K562 (cell line): ENCODE measurements at regions not wholly inside any gene's neighbourhood (a gene's known extent, or its start where the extent isn't known, plus 50 kb on each side); places are given as distances from the start of the nearest gene placed in this dataset.

Experiments
- AFF1 ChIP-seq, 2 experiments: fragments of 450-650 bp; IDR thresholded peaks; 2 replicates each; pipeline ENCODE4 v1.6.1; 2018; ENCODE audit warnings: mild to moderate bottlenecking in 2 of 2, low read depth in 1 of 2; ENCODE audit not compliant: partially characterized antibody in 2 of 2
- ATF3 ChIP-seq, 2 experiments: fragments of 450-650 bp in 1 of 2; sonication (generic) in 1 of 2; formaldehyde crosslinking in 1 of 2; IDR thresholded peaks in 1 of 2; conservative IDR thresholded peaks in 1 of 2; 2 replicates each; pipeline versions ENCODE4 v1.6.1 to v1.8.1; 2016 to 2023; ENCODE audit warnings: mild to moderate bottlenecking in 2 of 2, moderate library complexity in 2 of 2, inconsistent platforms in 1 of 2, missing genetic modification reagents in 1 of 2
- CREB3L1 ChIP-seq: fragments of 450-650 bp; IDR thresholded peaks from 2 replicates; pipeline ENCODE4 v1.6.1; 2014; ENCODE audit warnings: low read depth, mild to moderate bottlenecking, moderate library complexity, borderline replicate concordance
- ELF1 ChIP-seq: fragments of 200-800 bp; sonication (Bioruptor generic); IDR thresholded peaks from 2 replicates; pipeline ENCODE4 v1.6.1; 2016; ENCODE audit warnings: missing genetic modification characterization, missing compliant biosample characterization
- ETV1 ChIP-seq: fragments of 450-650 bp; conservative IDR thresholded peaks from 2 replicates; pipeline ENCODE4 v1.6.1; 2016; ENCODE audit warnings: missing genetic modification characterization, control low read depth, low read depth, missing compliant biosample characterization
- FOXK2 ChIP-seq, 2 experiments: fragments of 450-650 bp; IDR thresholded peaks in 1 of 2; conservative IDR thresholded peaks in 1 of 2; 2 replicates each; pipeline ENCODE4 v1.6.1; 2016; ENCODE audit warnings: low read depth in 2 of 2, mild to moderate bottlenecking in 1 of 2
- MLX ChIP-seq, 2 experiments: fragments of 450-650 bp in 1 of 2; sonication (generic) in 1 of 2; formaldehyde crosslinking; conservative IDR thresholded peaks; 2 replicates each; pipeline versions ENCODE4 v1.4.0 to v1.8.1; 2020 to 2022; ENCODE audit warnings: mild to moderate bottlenecking in 1 of 2, missing genetic modification reagents in 1 of 2
- POLR3G ChIP-seq: IDR thresholded peaks from 2 replicates; pipeline ENCODE4 v1.6.1; 2011; ENCODE audit not compliant: insufficient read length, insufficient replicate concordance; ENCODE audit errors: extremely low read depth
- RAD51 ChIP-seq: fragments of 450-650 bp; IDR thresholded peaks from 2 replicates; pipeline ENCODE4 v1.7.1; 2016; ENCODE audit warnings: low read depth, mild to moderate bottlenecking, borderline replicate concordance
- TFAP4 ChIP-seq: sonication (generic); formaldehyde crosslinking; IDR thresholded peaks from 2 replicates; pipeline ENCODE4 v1.8.0; 2022; ENCODE audit warnings: missing genetic modification reagents, mild to moderate bottlenecking, moderate library complexity, borderline replicate concordance
- THAP7 ChIP-seq: fragments of 250-450 bp; sonication (Bioruptor Pico); IDR thresholded peaks from 2 replicates; pipeline ENCODE4 v1.5.0; 2021
- YY1 ChIP-seq, 3 experiments: IDR thresholded peaks; 2 replicates each; pipeline ENCODE4 v1.6.1; 2011; ENCODE audit warnings: low read length in 2 of 3, mild to moderate bottlenecking in 2 of 3, moderate library complexity in 2 of 3, borderline replicate concordance in 1 of 3, control low read depth in 1 of 3, low read depth in 1 of 3; ENCODE audit not compliant: insufficient read depth in 3 of 3, insufficient replicate concordance in 2 of 3, control insufficient read depth in 1 of 3, insufficient read length in 1 of 3; ENCODE audit errors: extremely low read depth in 1 of 3
- ZNF766 ChIP-seq: fragments of 200-800 bp; sonication (Bioruptor generic); conservative IDR thresholded peaks from 2 replicates; pipeline ENCODE4 v1.6.1; 2016; ENCODE audit warnings: missing genetic modification characterization, missing compliant biosample characterization
- ZNF79 ChIP-seq: fragments of 250-450 bp; sonication (Bioruptor Pico); IDR thresholded peaks from 2 replicates; pipeline ENCODE4 v1.4.0; 2020; ENCODE audit warnings: low read depth, mild to moderate bottlenecking, moderate library complexity

- no peak for TF ChIP-seq MLX (CRISPR knock-in tag; conservative IDR thresholded peaks at IDR 0.05)
- peak; percentile 28 to 88 (median 75) for TF ChIP-seq YY1 (IDR thresholded peaks at IDR 0.05; ENCODE audit: borderline replicate concordance in 1 of 3, control insufficient read depth in 1 of 3, extremely low read depth in 1 of 3, insufficient read depth in 3 of 3, insufficient read length in 1 of 3, insufficient replicate concordance in 2 of 3, low read depth in 1 of 3, low read length in 2 of 3)
- peak; percentile 67 for TF ChIP-seq TFAP4 (CRISPR knock-in tag)
- TF ChIP-seq FOXK2 (conservative IDR thresholded peaks at IDR 0.05 in 1 of 2, IDR thresholded peaks at IDR 0.05 in 1 of 2; ENCODE audit: low read depth in 2 of 2): peak in 1 of 2 experiments; percentile 58; a peak in 2 of 4 replicates
- peak; percentile 67 for TF ChIP-seq ETV1
- peak; percentile 43; the same call in 1 of the 2 replicates for TF ChIP-seq ATF3 (IDR thresholded peaks at IDR 0.05)
- TF ChIP-seq ATF3 (CRISPR knock-in tag; conservative IDR thresholded peaks at IDR 0.05): no peak
- TF ChIP-seq ELF1 (tag): 0 out of 2 replicates have a peak, but pooled peaks have one; percentile 24
- peak in 1 of 2 experiments; percentile 59 for TF ChIP-seq AFF1 (IDR thresholded peaks at IDR 0.05; ENCODE audit: low read depth in 1 of 2, partially characterized antibody in 2 of 2)
- TF ChIP-seq ZNF79: no peak
- no peak for TF ChIP-seq THAP7
- TF ChIP-seq ZNF766 (CRISPR knock-in tag): peak; percentile 60; the same call in 1 of the 2 replicates
- TF ChIP-seq POLR3G: no peak
- TF ChIP-seq RAD51: peak; percentile 85
- TF ChIP-seq CREB3L1: no peak
These were observed 128.6 kb upstream of the KCTD7 start (continued) for GRCh38 chr7:66500087-66500486.
